NCI-H146 treated with DMSO at 0.1 percent for 48 hours (cell line): ENCODE measurements at regions not wholly inside any gene's neighbourhood (a gene's known extent, or its start where the extent isn't known, plus 50 kb on each side); places are given as distances from the start of the nearest gene placed in this dataset.

ENCODE experiments used
- DNase-seq: peaks from one replicate; lab custom pipeline; 2025; ENCODE audit not compliant: unreplicated experiment; lab: John Stamatoyannopoulos, UW

- no peak for DNase-seq
These were observed 134.6 kb upstream of the MYCN start for GRCh38 chr2:15805772-15806171.

GRCh38 chr2:15806801-15807417, 133.4 kb upstream of the MYCN start:
- no peak for DNase-seq

GRCh38 chr2:15807418-15808203, 132.7 kb upstream of the MYCN start:
- no peak for DNase-seq

- no peak for DNase-seq
These were observed 132.0 kb upstream of the MYCN start for GRCh38 chr2:15808204-15808910.

GRCh38 chr2:15808944-15809343, 131.4 kb upstream of the MYCN start:
- no peak for DNase-seq

GRCh38 chr2:15809404-15809803, 130.9 kb upstream of the MYCN start:
- DNase-seq: no peak

GRCh38 chr2:15810477-15811150, 129.7 kb upstream of the MYCN start:
- DNase-seq: no peak

- no peak for DNase-seq
These were observed 129.0 kb upstream of the MYCN start for GRCh38 chr2:15811367-15811766.

GRCh38 chr2:15812187-15812780, 128.1 kb upstream of the MYCN start:
- DNase-seq: no peak

GRCh38 chr2:15813481-15814266, 126.7 kb upstream of the MYCN start:
- DNase-seq: no peak

- no peak for DNase-seq
These were observed 125.9 kb upstream of the MYCN start for GRCh38 chr2:15814403-15814802.

GRCh38 chr2:15814946-15815345, 125.4 kb upstream of the MYCN start:
- no peak for DNase-seq

GRCh38 chr2:15816226-15816625, 124.1 kb upstream of the MYCN start:
- no peak for DNase-seq

- DNase-seq: no peak
These were observed 123.5 kb upstream of the MYCN start for GRCh38 chr2:15816674-15817406.

- DNase-seq: no peak
These were observed 122.6 kb upstream of the MYCN start for GRCh38 chr2:15817748-15818147.

GRCh38 chr2:15818318-15818753, 122.0 kb upstream of the MYCN start:
- DNase-seq: no peak

GRCh38 chr2:15818881-15819280, 121.5 kb upstream of the MYCN start:
- DNase-seq: no peak

GRCh38 chr2:15819562-15820256, 120.6 kb upstream of the MYCN start:
- no peak for DNase-seq

- no peak for DNase-seq
These were observed 120.1 kb upstream of the MYCN start for GRCh38 chr2:15820257-15820566.
